H1 (cell line): ENCODE measurements at regions not wholly inside any gene's neighbourhood (a gene's known extent, or its start where the extent isn't known, plus 50 kb on each side); places are given as distances from the start of the nearest gene placed in this dataset.

Experiments used
- CTCF ChIA-PET: fragments of 300-600 bp; sonication (Branson Sonifier 250); formaldehyde crosslinking; loops from one replicate; lab custom pipeline; 2021; ENCODE audit not compliant: partially characterized antibody; lab: Charles Lee
- POLR2A ChIA-PET: fragments of 300-600 bp; sonication (Branson Sonifier 250); formaldehyde crosslinking; loops from one replicate; lab custom pipeline; 2021; ENCODE audit warnings: inconsistent platforms; ENCODE audit not compliant: partially characterized antibody; lab: Charles Lee
- DNase-seq, 2 experiments: peaks; one replicate each; pipeline versions ENCODE4 v3.0.0 to v3.0.0-alpha.2; 2010 to 2022; ENCODE audit warnings: low spot score in 2 of 2, low read depth in 1 of 2, mixed read lengths in 1 of 2
- FAIRE-seq: peaks from 2 replicates; lab custom pipeline; 2011; peaks lifted over from hg19 to GRCh38; lab: Jason Lieb, UNC
- H2AFZ ChIP-seq: 2 replicates; pipeline ENCODE4 v1.8.1; 2012; ENCODE audit warnings: low read length, inconsistent platforms
- H2AK5ac ChIP-seq: 2 replicates; pipeline ENCODE4 v1.6.1; 2013; ENCODE audit warnings: low read depth, low read length
- H2BK120ac ChIP-seq: replicated peaks from 2 replicates; pipeline ENCODE3; 2013; ENCODE audit warnings: low read depth, low read length, inconsistent platforms
- H2BK12ac ChIP-seq: 2 replicates; pipeline ENCODE4 v1.6.1; 2013; ENCODE audit warnings: low read depth, low read length
- H2BK15ac ChIP-seq: 2 replicates; pipeline ENCODE4 v1.6.1; 2013; ENCODE audit warnings: low read length
- H2BK20ac ChIP-seq: 2 replicates; pipeline ENCODE4 v1.6.1; 2013; ENCODE audit warnings: low read length
- H2BK5ac ChIP-seq: 2 replicates; pipeline ENCODE4 v1.6.1; 2013; ENCODE audit warnings: low read depth, low read length
- H3K14ac ChIP-seq: 2 replicates; pipeline ENCODE4 v1.6.1; 2013; ENCODE audit warnings: inconsistent platforms; ENCODE audit not compliant: insufficient read length
- H3K18ac ChIP-seq: 2 replicates; pipeline ENCODE4 v1.6.1; 2013; ENCODE audit warnings: low read length; ENCODE audit errors: extremely low read depth
- H3K23ac ChIP-seq: 2 replicates; pipeline ENCODE4 v1.6.1; 2013; ENCODE audit warnings: inconsistent platforms; ENCODE audit not compliant: insufficient read length
- H3K23me2 ChIP-seq: 2 replicates; pipeline ENCODE4 v1.6.1; 2013; ENCODE audit warnings: low read depth, low read length
- H3K27ac ChIP-seq: 2 replicates; pipeline ENCODE4 v1.6.1; 2011; ENCODE audit warnings: low read depth, low read length, inconsistent platforms
- H3K27me3 ChIP-seq, 4 experiments: replicated peaks in 1 of 4; 1 replicate in 1 of 4; 2 replicates in 3 of 4; pipeline versions ENCODE4 v1.6.1 to v1.8.1; 2011 to 2013; ENCODE audit warnings: low read length in 3 of 4, mild to moderate bottlenecking in 3 of 4, inconsistent platforms in 2 of 4, mixed read lengths in 2 of 4, moderate library complexity in 1 of 4; ENCODE audit not compliant: control insufficient read depth in 3 of 4, insufficient read depth in 3 of 4; ENCODE audit errors: extremely low read depth in 1 of 4
- H3K36me3 ChIP-seq, 4 experiments: 2 replicates each; pipeline versions ENCODE4 v1.6.1 to v1.8.1; 2011 to 2013; ENCODE audit warnings: mild to moderate bottlenecking in 4 of 4, low read length in 3 of 4, moderate library complexity in 2 of 4, control low read depth in 1 of 4, inconsistent platforms in 1 of 4; ENCODE audit not compliant: insufficient read depth in 4 of 4, control insufficient read depth in 2 of 4
- H3K4ac ChIP-seq: replicated peaks from 2 replicates; pipeline ENCODE3; 2013; ENCODE audit warnings: low read length, low read depth, mixed read lengths, inconsistent platforms; ENCODE audit not compliant: insufficient read length
- H3K4me1 ChIP-seq, 4 experiments: replicated peaks in 1 of 4; 1 replicate in 1 of 4; 2 replicates in 3 of 4; pipeline versions ENCODE4 v1.6.1 to v1.8.1; 2011 to 2013; ENCODE audit warnings: low read length in 3 of 4, inconsistent platforms in 2 of 4, mixed read lengths in 1 of 4; ENCODE audit not compliant: insufficient read depth in 4 of 4, control insufficient read depth in 3 of 4
- H3K4me2 ChIP-seq, 2 experiments: 2 replicates each; pipeline versions ENCODE4 v1.6.1 to v1.8.1; 2011 to 2013; ENCODE audit warnings: low read depth in 2 of 2, low read length in 2 of 2, control low read depth in 1 of 2, inconsistent platforms in 1 of 2, mild to moderate bottlenecking in 1 of 2; ENCODE audit not compliant: insufficient read depth in 1 of 2
- H3K4me3 ChIP-seq, 4 experiments: fragments of 200-600, 300-600 bp in 1 of 4; sonication (generic), shearing (Covaris generic), sonication (Bioruptor Twin) in 1 of 4; 2 replicates each; pipeline versions ENCODE4 v1.5.1 to v1.8.1; 2011 to 2016; ENCODE audit warnings: low read length in 4 of 4, low read depth in 3 of 4, control low read depth in 2 of 4, inconsistent platforms in 2 of 4, mild to moderate bottlenecking in 2 of 4, mixed read lengths in 1 of 4, moderate library complexity in 1 of 4; ENCODE audit not compliant: insufficient read depth in 2 of 4; ENCODE audit errors: extremely low read depth in 1 of 4
- H3K56ac ChIP-seq: replicated peaks from 2 replicates; pipeline ENCODE3; 2013; ENCODE audit warnings: low read depth, mild to moderate bottlenecking, mixed read lengths, low read length, inconsistent platforms; ENCODE audit not compliant: insufficient read length
- H3K79me1 ChIP-seq: 2 replicates; pipeline ENCODE4 v1.6.1; 2013; ENCODE audit warnings: low read depth, low read length, control low read depth
- H3K79me2 ChIP-seq, 2 experiments: 2 replicates each; pipeline versions ENCODE4 v1.6.1 to v1.8.1; 2012 to 2013; ENCODE audit warnings: low read length in 2 of 2, mild to moderate bottlenecking in 2 of 2, inconsistent platforms in 1 of 2; ENCODE audit not compliant: insufficient read depth in 2 of 2, control insufficient read depth in 1 of 2
- H3K9ac ChIP-seq, 4 experiments: replicated peaks in 1 of 4; 1 replicate in 1 of 4; 2 replicates in 3 of 4; pipeline versions ENCODE4 v1.6.1 to v1.8.1; 2011 to 2013; ENCODE audit warnings: low read depth in 3 of 4, low read length in 3 of 4, control low read depth in 2 of 4, mild to moderate bottlenecking in 2 of 4, moderate library complexity in 2 of 4, inconsistent platforms in 1 of 4; ENCODE audit errors: extremely low read depth in 1 of 4
- H3K9me3 ChIP-seq, 2 experiments: 2 replicates each; pipeline versions ENCODE4 v1.6.1 to v1.8.1; 2012 to 2013; ENCODE audit warnings: mild to moderate bottlenecking in 2 of 2, moderate library complexity in 2 of 2, control low read depth in 1 of 2, inconsistent platforms in 1 of 2, low read depth in 1 of 2, low read length in 1 of 2, mixed read lengths in 1 of 2; ENCODE audit not compliant: insufficient read depth in 2 of 2
- H4K20me1 ChIP-seq, 2 experiments: replicated peaks in 1 of 2; 2 replicates each; pipeline versions ENCODE3 to v1.8.1; 2011 to 2013; ENCODE audit warnings: inconsistent platforms in 2 of 2, low read length in 2 of 2, mild to moderate bottlenecking in 1 of 2; ENCODE audit not compliant: insufficient read depth in 2 of 2, control insufficient read depth in 1 of 2
- H4K5ac ChIP-seq: 2 replicates; pipeline ENCODE4 v1.6.1; 2013; ENCODE audit warnings: low read length, low read depth, mixed read lengths, inconsistent platforms; ENCODE audit not compliant: insufficient read length
- H4K8ac ChIP-seq: 2 replicates; pipeline ENCODE4 v1.8.0; 2013; ENCODE audit warnings: mild to moderate bottlenecking, moderate library complexity, low read length, inconsistent platforms; ENCODE audit not compliant: insufficient read depth; ENCODE audit errors: extremely low read depth
- H4K91ac ChIP-seq: replicated peaks from 2 replicates; pipeline ENCODE3; 2013; ENCODE audit warnings: low read length, mixed read lengths, inconsistent platforms; ENCODE audit not compliant: insufficient read length
- GABPA ChIP-seq: IDR thresholded peaks from 2 replicates; pipeline ENCODE4 v1.6.1; 2011; ENCODE audit warnings: mild to moderate bottlenecking, low read length, moderate library complexity, borderline replicate concordance; ENCODE audit not compliant: insufficient read depth
- RNF2 ChIP-seq: fragments of 200-900, 300-1000 bp; sonication (generic); IDR thresholded peaks from 2 replicates; pipeline ENCODE4 v1.7.1; 2016; ENCODE audit warnings: borderline replicate concordance, low read depth, mild to moderate bottlenecking, antibody characterized with exemption, low read length; ENCODE audit not compliant: poor library complexity, severe bottlenecking; ENCODE audit errors: missing control alignments
- TBP ChIP-seq: IDR thresholded peaks from 2 replicates; pipeline ENCODE4 v1.6.1; 2011; ENCODE audit warnings: low read depth, low read length, improper control_type of control experiment
- YY1 ChIP-seq: IDR thresholded peaks from 2 replicates; pipeline ENCODE4 v1.6.1; 2011; ENCODE audit warnings: low read depth, mild to moderate bottlenecking, low read length
- WGBS, 2 experiments: shearing (Covaris generic) in 1 of 2; methylation state at CpG; one replicate each; pipeline versions ENCODE4 v1.1.6 to v1.1.7; 2013 to 2015; ENCODE audit warnings: low lambda C conversion rate in 2 of 2, mixed read lengths in 2 of 2, inconsistent platforms in 1 of 2, low coverage in 1 of 2, missing lambda C conversion rate in 1 of 2; ENCODE audit not compliant: insufficient replicate concordance in 2 of 2, insufficient coverage in 1 of 2, insufficient read length in 1 of 2; ENCODE audit errors: extremely low coverage in 1 of 2, missing lambda C conversion rate in 1 of 2; 5-methylcytosine and 5-hydroxymethylcytosine counted together
- TF ChIP-seq, protein P1 (sequence below), 3 experiments: IDR thresholded peaks; 1 replicate in 2 of 3; 2 replicates in 1 of 3; pipeline versions ENCODE4 v1.5.1 to v1.6.1; 2011; ENCODE audit warnings: low read length in 3 of 3, mild to moderate bottlenecking in 3 of 3, inconsistent platforms in 2 of 3, low read depth in 1 of 3, moderate library complexity in 1 of 3; ENCODE audit not compliant: insufficient read depth in 1 of 3; ENCODE audit errors: control extremely low read depth in 1 of 3

DNA sequence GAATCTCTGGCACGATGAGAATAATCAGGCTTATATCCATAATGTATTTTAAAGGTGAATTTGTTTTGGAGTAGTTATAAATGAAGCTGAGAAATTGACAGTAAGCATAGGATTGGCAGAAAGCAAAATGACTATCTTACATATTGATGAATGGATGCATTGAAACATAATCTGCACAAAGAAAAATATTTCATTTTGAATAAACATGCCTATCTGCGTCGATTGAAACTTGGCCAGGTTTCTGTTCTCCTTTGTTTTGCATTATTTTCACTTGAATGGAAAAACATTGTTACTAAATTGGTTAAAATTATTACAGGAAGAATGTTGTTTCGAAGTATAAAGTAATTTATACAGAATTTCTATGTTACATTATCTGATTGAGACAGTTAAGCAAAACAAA is 128.2 kb downstream of the USP22 start:
- no peak overlapping the region for H2BK120ac ChIP-seq
- H2BK15ac ChIP-seq = no peak overlapping the region
- H3K4me2 ChIP-seq = no peak overlapping the region
- POLR2A ChIA-PET = no interaction called here
- FAIRE-seq (no peak), DNase-seq (no peak)
- H2BK20ac ChIP-seq = no peak overlapping the region
- H3K9ac ChIP-seq = no peak overlapping the region
- H3K9me3 ChIP-seq = no peaks in the 10 kb centered on the region
- no peak overlapping the region for H4K5ac ChIP-seq
- no peak overlapping the region for H2BK5ac ChIP-seq
- H3K36me3 ChIP-seq = 0 out of 8 replicates have a peak, but pooled peaks cover 0 to 6% (median 0%) of the 10 kb centered on the region in 4 experiments
- no peaks in the 10 kb centered on the region for H3K27me3 ChIP-seq
- H3K56ac ChIP-seq = no peak overlapping the region
- no peak overlapping the region for H3K27ac ChIP-seq
- CTCF ChIA-PET = no interaction called here
- no peak overlapping the region for H3K4ac ChIP-seq
- H2AK5ac ChIP-seq = no peak overlapping the region
- WGBS, 2 experiments = 92% methylated on average over 4 of the region's 4 CpGs; no CpG with 5 or more reads in 1 of the 2 experiments
- no peak overlapping the region for H2BK12ac ChIP-seq
- H4K91ac ChIP-seq = no peak overlapping the region
- no peaks in the 10 kb centered on the region for H4K20me1 ChIP-seq
- no peak overlapping the region for H3K18ac ChIP-seq
- H3K4me1 ChIP-seq = no peaks in the 10 kb centered on the region
- H2AFZ ChIP-seq = no peak overlapping the region
- H3K79me1 ChIP-seq = no peaks in the 10 kb centered on the region
- H3K14ac ChIP-seq = no peak overlapping the region
- H3K23me2 ChIP-seq = no peaks in the 10 kb centered on the region
- H3K79me2 ChIP-seq = peaks cover 0 to 4% of the 10 kb centered on the region in 2 experiments; a peak in 1 of 4 replicates
- no peak overlapping the region for H3K4me3 ChIP-seq
- TF ChIP-seq YY1 (no peak), TBP (no peak), RNF2 (no peak), GABPA (no peak)
- TF ChIP-seq, protein P1, sequence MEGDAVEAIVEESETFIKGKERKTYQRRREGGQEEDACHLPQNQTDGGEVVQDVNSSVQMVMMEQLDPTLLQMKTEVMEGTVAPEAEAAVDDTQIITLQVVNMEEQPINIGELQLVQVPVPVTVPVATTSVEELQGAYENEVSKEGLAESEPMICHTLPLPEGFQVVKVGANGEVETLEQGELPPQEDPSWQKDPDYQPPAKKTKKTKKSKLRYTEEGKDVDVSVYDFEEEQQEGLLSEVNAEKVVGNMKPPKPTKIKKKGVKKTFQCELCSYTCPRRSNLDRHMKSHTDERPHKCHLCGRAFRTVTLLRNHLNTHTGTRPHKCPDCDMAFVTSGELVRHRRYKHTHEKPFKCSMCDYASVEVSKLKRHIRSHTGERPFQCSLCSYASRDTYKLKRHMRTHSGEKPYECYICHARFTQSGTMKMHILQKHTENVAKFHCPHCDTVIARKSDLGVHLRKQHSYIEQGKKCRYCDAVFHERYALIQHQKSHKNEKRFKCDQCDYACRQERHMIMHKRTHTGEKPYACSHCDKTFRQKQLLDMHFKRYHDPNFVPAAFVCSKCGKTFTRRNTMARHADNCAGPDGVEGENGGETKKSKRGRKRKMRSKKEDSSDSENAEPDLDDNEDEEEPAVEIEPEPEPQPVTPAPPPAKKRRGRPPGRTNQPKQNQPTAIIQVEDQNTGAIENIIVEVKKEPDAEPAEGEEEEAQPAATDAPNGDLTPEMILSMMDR (IDR thresholded peaks at IDR 0.05; ENCODE audit: control extremely low read depth in 1 of 3, insufficient read depth in 1 of 3, low read depth in 1 of 3, low read length in 3 of 3) = no peak
- no peak overlapping the region for H4K8ac ChIP-seq
- H3K23ac ChIP-seq = no peak overlapping the region
